ENCODE measurements at regions not wholly inside any gene's neighbourhood (a gene's known extent, or its start where the extent isn't known, plus 50 kb on each side); places are given as distances from the start of the nearest gene placed in this dataset.

DNA sequence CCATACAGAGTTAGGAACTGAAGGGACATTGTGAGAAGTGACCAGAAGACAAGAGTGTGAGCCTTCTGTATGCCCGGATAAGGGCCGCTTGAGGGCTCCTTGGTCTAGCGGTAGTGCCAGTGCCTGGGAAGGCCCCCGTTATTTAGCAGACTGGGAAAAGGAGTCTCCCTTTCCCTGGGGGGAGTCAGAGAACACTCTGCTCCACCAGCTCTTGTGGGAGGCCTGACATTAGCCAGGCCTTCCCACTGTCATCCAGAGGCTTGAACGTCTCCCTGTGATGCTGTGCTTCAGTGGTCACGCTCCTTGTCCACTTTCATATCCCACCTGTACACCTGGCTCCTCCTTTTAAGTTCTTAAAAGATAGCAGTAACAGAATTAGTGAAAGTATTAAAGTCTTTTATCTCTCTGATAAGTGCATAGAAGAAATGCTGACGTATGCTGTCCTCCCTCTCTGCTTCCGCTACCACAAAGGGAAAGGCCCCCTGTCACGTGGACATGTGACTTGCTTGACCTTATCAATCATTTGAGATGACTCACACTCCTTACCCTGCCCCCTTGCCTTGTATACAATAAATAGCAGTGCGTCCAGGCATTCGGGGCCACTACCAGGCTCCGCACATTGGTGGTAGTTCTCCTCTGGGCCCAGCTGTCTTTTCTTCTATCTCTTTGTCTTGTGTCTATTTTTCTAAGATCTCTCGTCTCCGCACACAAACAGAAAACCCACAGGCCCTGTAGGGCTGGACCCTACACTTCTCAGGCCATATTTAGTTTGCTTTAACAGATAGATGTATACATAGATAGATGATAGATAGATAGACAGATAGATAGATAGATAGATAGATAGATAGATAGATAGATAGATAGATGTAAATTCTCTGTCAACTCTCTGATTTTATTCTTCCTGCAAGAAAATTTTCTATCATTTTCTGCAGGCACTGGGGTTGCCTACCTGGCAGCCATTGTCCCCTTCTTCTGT lies 131.5 kb upstream of the JCAD start:
- H3K36me3 Mint-ChIP-seq (ENCODE audit: insufficient read depth): no peaks in the 10 kb centered on the region
- no peaks in the 10 kb centered on the region for H3K9me3 Mint-ChIP-seq
- no peak overlapping the region for H3K4me3 Mint-ChIP-seq
- H3K4me1 Mint-ChIP-seq (ENCODE audit: low read depth in 2 of 2): peaks cover 13 to 14% of the 10 kb centered on the region in 2 donors
- H3K27me3 Mint-ChIP-seq: peaks cover 7 to 19% of the 10 kb centered on the region in 2 donors
- H3K27ac Mint-ChIP-seq: no peak overlapping the region
- no peak for ATAC-seq (replicated peaks)
- no peak for DNase-seq

DNA sequence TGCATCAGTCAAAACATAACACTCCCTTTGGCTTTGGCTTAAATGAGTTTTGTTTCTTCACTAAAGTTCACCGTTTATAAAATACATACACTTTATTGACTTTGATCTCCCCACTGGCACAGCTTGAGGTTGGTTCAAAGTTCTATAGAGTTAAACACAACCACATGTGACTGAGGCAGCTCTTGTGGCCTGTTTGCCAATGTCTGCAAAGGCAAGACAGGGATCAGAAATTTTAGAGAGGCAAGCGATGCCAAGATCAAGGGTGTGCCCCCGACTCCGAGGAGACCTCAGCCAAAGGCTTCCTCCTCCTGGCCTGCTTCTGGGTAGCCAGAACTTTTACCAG lies 129.8 kb upstream of the JCAD start:
- no peak overlapping the region for H3K27ac Mint-ChIP-seq
- no peak overlapping the region for H3K4me3 Mint-ChIP-seq
- H3K27me3 Mint-ChIP-seq: peaks cover 7 to 21% of the 10 kb centered on the region in 2 donors
- H3K9me3 Mint-ChIP-seq: no peaks in the 10 kb centered on the region
- H3K4me1 Mint-ChIP-seq (ENCODE audit: low read depth in 2 of 2): peaks cover 13 to 14% of the 10 kb centered on the region in 2 donors
- DNase-seq: no peak
- no peak for ATAC-seq (replicated peaks)
- H3K36me3 Mint-ChIP-seq (ENCODE audit: insufficient read depth): no peaks in the 10 kb centered on the region

DNA sequence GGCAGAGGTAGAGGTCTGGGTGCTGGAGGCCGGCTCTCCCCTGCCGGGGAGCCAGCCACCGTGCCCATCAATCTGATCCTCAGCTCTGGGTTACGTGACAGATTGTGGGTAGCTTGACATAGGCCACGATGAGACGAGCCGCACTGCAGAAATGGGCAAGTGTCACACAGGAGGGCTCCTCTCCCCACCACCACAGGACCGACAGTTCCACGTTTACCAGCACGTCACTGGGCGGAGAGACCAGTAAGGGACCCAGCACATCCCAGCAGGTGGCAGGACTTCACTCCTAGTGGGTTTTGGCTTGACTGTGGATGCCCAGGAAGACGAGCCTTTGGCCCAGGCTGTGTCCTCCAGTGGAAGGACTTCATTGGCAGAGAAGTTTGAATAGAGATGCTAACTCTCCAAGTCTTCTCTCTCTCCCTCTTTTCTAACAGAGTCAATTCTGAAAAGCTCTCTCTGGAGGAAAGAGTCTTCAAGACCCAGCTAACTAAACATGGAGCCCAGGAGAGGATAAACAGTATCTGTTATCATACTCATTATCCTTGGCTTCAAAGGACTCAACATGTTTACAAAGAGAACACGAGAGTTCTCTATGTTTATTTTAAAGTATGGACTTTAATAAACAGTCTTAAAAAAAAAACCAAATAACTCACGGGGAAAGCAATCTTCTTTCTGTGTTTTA lies 129.3 kb upstream of the JCAD start:
- Mint-ChIP-seq H3K36me3 (ENCODE audit: insufficient read depth) (no peaks in the 10 kb centered on the region), H3K4me1 (ENCODE audit: low read depth in 2 of 2) (peaks cover 13% of the 10 kb centered on the region in 2 donors), H3K27ac (no peak overlapping the region), H3K27me3 (peaks cover 7 to 26% of the 10 kb centered on the region in 2 donors), H3K4me3 (no peak overlapping the region), H3K9me3 (no peaks in the 10 kb centered on the region)
- DNase-seq: no peak
- no peak for ATAC-seq (replicated peaks)

DNA sequence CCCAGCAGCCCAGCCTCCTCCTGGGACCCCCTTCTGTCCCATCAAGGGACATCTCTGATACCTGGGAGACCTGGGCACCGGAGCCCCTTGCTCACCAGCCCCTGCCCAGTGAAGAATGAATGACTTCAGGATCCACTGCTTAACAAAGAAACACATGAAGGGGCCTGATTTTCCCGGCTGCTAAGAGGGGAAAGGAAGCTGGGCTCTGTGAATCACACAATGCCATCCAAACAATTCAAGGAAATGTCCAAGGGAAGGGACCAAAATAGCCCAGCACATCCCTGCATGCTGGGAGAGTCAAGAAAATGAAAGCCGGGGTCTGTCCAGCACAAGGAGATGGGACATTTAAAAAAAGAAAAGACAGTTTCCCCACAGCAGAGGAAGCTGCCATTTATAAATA lies 128.7 kb upstream of the JCAD start:
- no peaks in the 10 kb centered on the region for H3K36me3 Mint-ChIP-seq (ENCODE audit: insufficient read depth)
- H3K9me3 Mint-ChIP-seq: no peaks in the 10 kb centered on the region
- DNase-seq (no peak), ATAC-seq (replicated peaks) (no peak)
- H3K4me3 Mint-ChIP-seq: no peak overlapping the region
- H3K27me3 Mint-ChIP-seq: peaks cover 7 to 28% of the 10 kb centered on the region in 2 donors
- H3K4me1 Mint-ChIP-seq (ENCODE audit: low read depth in 2 of 2): peaks cover 7% of the 10 kb centered on the region in 2 donors
- no peak overlapping the region for H3K27ac Mint-ChIP-seq

DNA sequence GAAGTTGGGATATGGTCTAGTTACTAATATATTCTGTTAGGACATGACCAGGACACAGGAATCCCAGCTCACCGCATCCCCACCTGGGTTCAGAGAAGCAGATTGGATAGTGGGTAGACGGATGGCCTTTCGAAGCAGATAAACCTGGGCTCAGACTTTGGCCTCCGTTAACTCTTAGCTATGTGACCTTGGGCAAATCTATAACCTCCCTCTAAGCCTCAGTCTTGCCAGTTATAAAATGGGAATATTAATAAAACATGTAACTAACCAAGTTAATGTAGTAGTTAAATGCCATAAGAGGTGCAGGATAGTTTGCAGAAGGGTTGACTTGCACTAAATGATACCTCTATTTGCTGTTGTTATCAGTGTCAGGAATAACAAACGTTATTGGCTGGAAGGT lies 127.6 kb upstream of the JCAD start:
- Mint-ChIP-seq H3K27me3 (peaks cover 7 to 36% of the 10 kb centered on the region in 2 donors), H3K36me3 (ENCODE audit: insufficient read depth) (no peaks in the 10 kb centered on the region), H3K9me3 (no peaks in the 10 kb centered on the region), H3K4me3 (no peak overlapping the region), H3K27ac (no peak overlapping the region), H3K4me1 (ENCODE audit: low read depth in 2 of 2) (no peaks in the 10 kb centered on the region)
- ATAC-seq (replicated peaks) (no peak), DNase-seq (no peak)

DNA sequence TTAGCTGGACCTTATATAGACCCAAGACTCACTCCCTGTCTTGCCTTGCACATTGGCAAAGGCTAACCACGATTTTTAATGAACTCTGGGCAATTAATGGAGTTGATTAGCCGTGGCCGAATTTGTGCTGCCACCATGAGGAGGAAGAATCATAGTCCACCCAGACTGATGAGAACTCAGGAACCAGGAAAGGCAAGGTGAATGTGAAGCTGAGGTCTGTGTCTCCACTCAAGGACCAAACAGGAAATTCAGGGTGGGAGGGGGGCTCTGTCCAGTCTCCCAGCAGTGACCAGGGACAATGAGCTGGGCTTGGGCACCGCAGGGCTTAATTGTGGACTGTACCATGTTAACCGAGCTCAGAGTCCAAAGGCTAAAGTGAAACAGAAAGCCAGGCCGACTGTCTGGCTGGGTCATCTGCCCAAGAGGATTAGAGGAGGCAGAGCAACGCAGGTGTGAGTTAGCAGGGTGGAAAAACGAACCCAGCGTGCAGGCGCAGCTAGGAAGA lies 127.0 kb upstream of the JCAD start:
- DNase-seq: no peak
- no peak overlapping the region for H3K4me3 Mint-ChIP-seq
- no peak overlapping the region for H3K27ac Mint-ChIP-seq
- H3K36me3 Mint-ChIP-seq (ENCODE audit: insufficient read depth): no peaks in the 10 kb centered on the region
- no peak for ATAC-seq (replicated peaks)
- H3K4me1 Mint-ChIP-seq (ENCODE audit: low read depth in 2 of 2): no peaks in the 10 kb centered on the region
- H3K9me3 Mint-ChIP-seq: no peaks in the 10 kb centered on the region
- peaks cover 7 to 39% of the 10 kb centered on the region in 2 donors for H3K27me3 Mint-ChIP-seq

DNA sequence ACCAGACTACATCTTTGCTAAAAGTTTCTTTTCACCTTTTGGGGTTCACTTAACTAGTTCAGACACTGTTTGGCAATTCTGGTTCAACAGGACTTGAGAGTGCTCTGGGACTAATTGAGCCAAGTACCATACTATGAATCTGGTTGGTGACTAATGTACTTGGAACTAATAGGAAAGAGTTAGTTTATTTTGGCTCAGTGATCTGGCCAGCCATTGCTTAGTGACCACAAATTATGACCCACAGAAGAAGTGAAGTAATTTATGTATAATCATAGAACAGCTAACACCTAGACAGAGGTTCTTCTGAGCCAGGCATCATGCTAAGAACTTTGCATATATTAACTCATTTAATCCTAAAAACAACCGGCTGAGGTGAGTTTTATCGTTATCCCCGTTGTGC lies 126.5 kb upstream of the JCAD start:
- no peak for DNase-seq
- Mint-ChIP-seq H3K4me1 (ENCODE audit: low read depth in 2 of 2) (no peaks in the 10 kb centered on the region), H3K9me3 (no peaks in the 10 kb centered on the region), H3K27me3 (peaks cover 7 to 39% of the 10 kb centered on the region in 2 donors), H3K4me3 (no peak overlapping the region), H3K27ac (no peak overlapping the region), H3K36me3 (ENCODE audit: insufficient read depth) (no peaks in the 10 kb centered on the region)
- ATAC-seq (replicated peaks): no peak

DNA sequence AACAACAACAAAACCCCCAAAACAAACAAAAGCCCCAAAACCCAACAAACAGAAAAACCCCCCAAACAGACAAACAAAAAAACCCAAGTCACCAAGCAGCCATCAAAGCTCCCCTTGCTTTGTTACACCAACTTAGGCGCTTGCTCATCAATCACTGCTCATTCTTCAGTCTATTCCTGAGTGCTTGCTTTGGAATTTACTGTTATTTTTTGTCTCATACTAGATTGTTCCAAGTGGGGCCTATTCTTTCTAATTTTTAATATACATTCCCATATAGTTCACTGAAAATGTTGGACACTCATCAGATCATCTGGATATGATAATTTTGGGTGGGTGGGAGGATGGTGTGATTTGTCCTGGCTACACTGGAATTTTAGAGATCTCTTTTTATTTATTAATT lies 126.0 kb upstream of the JCAD start:
- H3K4me1 Mint-ChIP-seq (ENCODE audit: low read depth in 2 of 2): no peaks in the 10 kb centered on the region
- H3K9me3 Mint-ChIP-seq: no peaks in the 10 kb centered on the region
- H3K27ac Mint-ChIP-seq: no peak overlapping the region
- H3K36me3 Mint-ChIP-seq (ENCODE audit: insufficient read depth): no peaks in the 10 kb centered on the region
- DNase-seq (no peak), ATAC-seq (replicated peaks) (no peak)
- no peak overlapping the region for H3K4me3 Mint-ChIP-seq
- H3K27me3 Mint-ChIP-seq: peaks cover 7 to 41% of the 10 kb centered on the region in 2 donors

DNA sequence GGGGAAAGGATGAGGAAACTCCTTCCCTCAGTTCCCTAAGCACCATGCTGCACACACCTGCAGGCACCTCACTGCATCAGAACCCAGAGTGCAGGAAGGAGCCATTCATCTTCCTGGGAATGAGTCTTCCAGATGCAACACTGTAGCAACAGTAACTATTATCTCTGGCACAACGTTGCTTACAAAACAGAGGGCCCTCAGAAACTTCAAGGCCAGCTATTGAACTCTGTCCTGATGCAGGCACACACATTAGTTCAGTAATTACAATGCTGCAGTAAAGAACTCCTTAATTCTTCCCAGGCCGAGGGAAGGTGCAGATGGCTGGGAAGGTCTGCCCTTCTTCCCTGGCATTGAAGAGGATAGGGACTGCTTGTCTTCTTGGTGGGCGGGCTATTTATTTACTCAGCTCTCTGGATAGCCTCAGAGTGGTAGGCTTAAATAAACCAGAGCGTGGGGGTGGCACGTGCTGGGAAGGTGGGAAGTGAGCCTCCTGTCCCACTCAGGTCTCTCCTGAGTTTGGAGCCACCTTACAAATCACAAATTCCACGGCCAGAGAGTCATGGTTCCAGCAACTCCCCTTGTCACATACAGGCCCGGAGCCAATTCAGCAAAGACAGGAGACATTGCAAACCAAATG lies 125.1 kb upstream of the JCAD start:
- DNase-seq (no peak), ATAC-seq (replicated peaks) (no peak)
- Mint-ChIP-seq H3K4me1 (ENCODE audit: low read depth in 2 of 2) (no peaks in the 10 kb centered on the region), H3K27me3 (peaks cover 11 to 49% of the 10 kb centered on the region in 2 donors), H3K9me3 (no peaks in the 10 kb centered on the region), H3K27ac (no peak overlapping the region), H3K4me3 (no peak overlapping the region), H3K36me3 (ENCODE audit: insufficient read depth) (no peaks in the 10 kb centered on the region)

DNA sequence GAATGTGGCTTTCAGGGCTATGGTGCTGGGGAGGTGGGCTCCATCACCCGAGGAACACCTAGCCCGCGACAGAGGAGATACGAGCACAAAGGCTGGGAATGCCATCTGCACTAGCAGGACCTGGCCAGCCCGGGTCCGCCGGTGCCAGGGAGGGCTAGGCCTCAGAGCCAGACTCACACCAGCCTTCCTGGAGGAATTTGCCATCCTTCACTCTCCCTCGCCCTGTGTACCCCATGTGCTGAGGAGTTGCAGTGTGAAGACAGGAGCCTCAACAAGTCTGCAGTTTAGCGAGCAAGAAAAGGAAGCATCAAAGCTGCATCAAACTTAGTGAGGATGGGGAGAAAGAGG lies 123.6 kb upstream of the JCAD start:
- ATAC-seq (replicated peaks) (no peak), DNase-seq (no peak)
- Mint-ChIP-seq H3K9me3 (no peaks in the 10 kb centered on the region), H3K36me3 (ENCODE audit: insufficient read depth) (no peaks in the 10 kb centered on the region), H3K27me3 (peaks cover 11 to 54% of the 10 kb centered on the region in 2 donors), H3K27ac (no peak overlapping the region), H3K4me3 (no peak overlapping the region), H3K4me1 (ENCODE audit: low read depth in 2 of 2) (no peaks in the 10 kb centered on the region)

DNA sequence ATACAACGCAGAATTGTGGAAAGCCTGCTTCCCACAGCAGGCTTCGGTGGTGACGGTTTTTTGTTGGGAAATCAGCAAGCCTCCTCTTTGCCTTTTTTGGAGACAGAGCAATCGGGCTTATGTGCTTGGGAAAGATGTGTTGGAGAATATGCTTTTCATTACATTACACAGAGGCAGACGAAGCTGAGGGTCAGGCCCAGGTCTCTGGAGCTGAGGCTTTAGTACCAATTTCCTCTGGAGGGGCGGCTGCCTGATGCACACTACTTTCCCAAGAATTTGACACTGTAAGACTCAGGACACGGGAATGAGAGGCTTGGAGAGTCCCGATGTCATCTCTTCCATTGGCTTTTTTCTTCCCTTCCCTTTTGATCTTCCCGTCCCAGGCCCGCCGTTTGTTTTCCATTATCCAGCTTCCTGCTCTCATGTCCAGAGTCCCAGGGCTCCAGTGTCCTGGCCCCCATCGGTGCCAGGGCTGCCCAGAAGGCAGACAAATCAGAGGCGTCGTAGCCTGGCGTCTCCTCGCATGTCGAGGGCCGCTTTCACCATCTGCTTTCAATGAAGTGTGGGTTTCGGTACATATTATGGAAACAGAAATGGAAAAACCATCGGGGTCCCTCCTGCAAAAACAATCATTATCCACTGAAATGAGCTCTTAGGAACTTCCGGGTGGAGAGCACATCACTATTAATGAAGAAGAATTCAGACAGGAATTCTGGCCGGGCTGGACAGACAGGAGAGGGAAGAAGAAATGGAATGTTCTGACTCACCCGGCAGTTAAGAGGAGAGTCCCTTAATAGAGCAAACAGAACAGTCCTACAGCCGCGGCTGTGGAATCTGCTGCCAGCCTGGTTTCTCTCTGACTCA lies 123.0 kb upstream of the JCAD start:
- H3K27ac Mint-ChIP-seq: no peak overlapping the region
- H3K4me3 Mint-ChIP-seq: no peak overlapping the region
- H3K36me3 Mint-ChIP-seq (ENCODE audit: insufficient read depth): no peaks in the 10 kb centered on the region
- no peaks in the 10 kb centered on the region for H3K9me3 Mint-ChIP-seq
- DNase-seq (no peak), ATAC-seq (replicated peaks) (no peak)
- H3K4me1 Mint-ChIP-seq (ENCODE audit: low read depth in 2 of 2): no peaks in the 10 kb centered on the region
- peaks cover 11 to 53% of the 10 kb centered on the region in 2 donors for H3K27me3 Mint-ChIP-seq

DNA sequence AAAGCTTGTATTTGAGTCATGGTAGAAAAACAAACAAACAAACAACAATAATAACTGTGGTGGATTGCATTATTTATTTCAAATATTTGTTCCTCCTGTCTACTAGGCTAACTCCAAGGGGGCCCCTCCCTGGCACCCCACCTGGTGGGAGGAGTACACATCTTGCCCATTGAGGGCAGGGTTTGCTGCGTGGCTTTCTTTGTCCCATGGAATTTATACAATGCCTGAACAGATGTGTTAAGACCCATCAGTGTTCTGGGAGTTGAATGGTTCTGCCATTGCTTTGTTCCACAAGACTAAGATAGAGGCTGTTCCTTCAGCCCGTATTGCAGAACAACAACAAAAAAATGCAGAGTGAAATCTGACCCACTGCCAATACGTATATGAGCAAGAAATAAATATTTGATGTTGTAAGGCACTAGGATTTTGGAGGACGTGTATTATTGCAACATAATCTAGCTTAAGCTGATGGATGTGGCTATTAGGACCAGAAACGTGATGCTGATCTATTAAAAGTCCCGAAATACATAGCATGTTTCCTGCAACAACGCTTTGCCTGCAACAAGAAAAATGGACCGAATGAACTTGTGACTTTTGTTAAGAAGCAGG lies 119.1 kb upstream of the JCAD start:
- no peak for ATAC-seq (replicated peaks)

More for the DNA sequence above, 119.1 kb upstream of the JCAD start:
- H3K4me1 Mint-ChIP-seq (ENCODE audit: low read depth in 2 of 2): no peaks in the 10 kb centered on the region
- H3K9me3 Mint-ChIP-seq: no peaks in the 10 kb centered on the region
- no peak overlapping the region for H3K27ac Mint-ChIP-seq
- DNase-seq: no peak
- peaks cover 17 to 61% of the 10 kb centered on the region in 2 donors for H3K27me3 Mint-ChIP-seq
- no peak overlapping the region for H3K4me3 Mint-ChIP-seq
- H3K36me3 Mint-ChIP-seq (ENCODE audit: insufficient read depth): no peaks in the 10 kb centered on the region

Data from effector memory CD8-positive, alpha-beta T cell (primary cell).